DOHH2 (cell line): ENCODE measurements at regions not wholly inside any gene's neighbourhood (a gene's known extent, or its start where the extent isn't known, plus 50 kb on each side); places are given as distances from the start of the nearest gene placed in this dataset.

ENCODE experiments used
- H3F3A ChIP-seq: fragments of 200-600 bp; sonication (generic), shearing (Covaris generic); 2 replicates; pipeline ENCODE4 v1.6.0; 2016; ENCODE audit warnings: antibody characterized with exemption, mild to moderate bottlenecking; ENCODE audit not compliant: control insufficient read depth, insufficient read depth
- H3K27ac ChIP-seq: fragments of 200-600 bp; sonication (generic); 2 replicates; pipeline ENCODE4 v1.5.1; 2014; ENCODE audit warnings: low read depth, mild to moderate bottlenecking, low read length, moderate library complexity
- H3K27me3 ChIP-seq: fragments of 200-600 bp; sonication (generic); 2 replicates; pipeline ENCODE4 v1.6.1; 2014; ENCODE audit warnings: mild to moderate bottlenecking, low read length, mixed read lengths; ENCODE audit not compliant: control insufficient read depth
- H3K36me3 ChIP-seq: fragments of 200-600 bp; sonication (generic); 2 replicates; pipeline ENCODE4 v1.6.1; 2014; ENCODE audit warnings: mild to moderate bottlenecking, low read length, moderate library complexity, mixed read lengths; ENCODE audit not compliant: control insufficient read depth
- H3K4me1 ChIP-seq: fragments of 200-600 bp; sonication (generic); 2 replicates; pipeline ENCODE4 v1.6.1; 2014; ENCODE audit warnings: mild to moderate bottlenecking, low read length, mixed read lengths; ENCODE audit not compliant: control insufficient read depth
- H3K4me2 ChIP-seq: fragments of 200-600 bp; sonication (generic); 2 replicates; pipeline ENCODE4 v1.6.0; 2014; ENCODE audit warnings: mild to moderate bottlenecking, low read length, moderate library complexity
- H3K4me3 ChIP-seq: fragments of 200-600 bp; sonication (generic); 2 replicates; pipeline ENCODE4 v1.5.1; 2014; ENCODE audit warnings: mild to moderate bottlenecking, low read length, mixed read lengths
- H3K79me2 ChIP-seq: fragments of 200-600 bp; sonication (generic); 2 replicates; pipeline ENCODE4 v1.6.1; 2014; ENCODE audit warnings: mild to moderate bottlenecking, low read length, mixed read lengths; ENCODE audit not compliant: control insufficient read depth
- H3K9me2 ChIP-seq: fragments of 200-600 bp; sonication (generic); replicated peaks from 2 replicates; pipeline ENCODE4 v1.6.1; 2014; ENCODE audit warnings: mild to moderate bottlenecking, low read length, mixed read lengths; ENCODE audit not compliant: control insufficient read depth
- H3K9me3 ChIP-seq: fragments of 200-600 bp; sonication (generic); 2 replicates; pipeline ENCODE4 v1.6.1; 2014; ENCODE audit warnings: antibody characterized with exemption, low read length, mixed read lengths; ENCODE audit not compliant: control insufficient read depth, insufficient read depth
- H4K20me1 ChIP-seq: fragments of 200-600 bp; sonication (generic); 2 replicates; pipeline ENCODE4 v1.6.0; 2014; ENCODE audit warnings: low read depth, mild to moderate bottlenecking, antibody characterized with exemption, low read length, moderate library complexity; ENCODE audit not compliant: control insufficient read depth, insufficient read depth
- CTCF ChIP-seq: fragments of 200-600 bp; sonication (generic); IDR thresholded peaks from one replicate; pipeline ENCODE4 v1.5.1; 2014; ENCODE audit warnings: antibody characterized with exemption, mild to moderate bottlenecking, low read depth, low read length; ENCODE audit not compliant: poor library complexity, severe bottlenecking
- EZH2phosphoT487 ChIP-seq: fragments of 200-600 bp; sonication (generic); IDR thresholded peaks from 2 replicates; pipeline ENCODE4 v1.6.1; 2017; ENCODE audit warnings: borderline replicate concordance, mild to moderate bottlenecking, antibody characterized with exemption, low read length, moderate library complexity, mixed read lengths

DNA sequence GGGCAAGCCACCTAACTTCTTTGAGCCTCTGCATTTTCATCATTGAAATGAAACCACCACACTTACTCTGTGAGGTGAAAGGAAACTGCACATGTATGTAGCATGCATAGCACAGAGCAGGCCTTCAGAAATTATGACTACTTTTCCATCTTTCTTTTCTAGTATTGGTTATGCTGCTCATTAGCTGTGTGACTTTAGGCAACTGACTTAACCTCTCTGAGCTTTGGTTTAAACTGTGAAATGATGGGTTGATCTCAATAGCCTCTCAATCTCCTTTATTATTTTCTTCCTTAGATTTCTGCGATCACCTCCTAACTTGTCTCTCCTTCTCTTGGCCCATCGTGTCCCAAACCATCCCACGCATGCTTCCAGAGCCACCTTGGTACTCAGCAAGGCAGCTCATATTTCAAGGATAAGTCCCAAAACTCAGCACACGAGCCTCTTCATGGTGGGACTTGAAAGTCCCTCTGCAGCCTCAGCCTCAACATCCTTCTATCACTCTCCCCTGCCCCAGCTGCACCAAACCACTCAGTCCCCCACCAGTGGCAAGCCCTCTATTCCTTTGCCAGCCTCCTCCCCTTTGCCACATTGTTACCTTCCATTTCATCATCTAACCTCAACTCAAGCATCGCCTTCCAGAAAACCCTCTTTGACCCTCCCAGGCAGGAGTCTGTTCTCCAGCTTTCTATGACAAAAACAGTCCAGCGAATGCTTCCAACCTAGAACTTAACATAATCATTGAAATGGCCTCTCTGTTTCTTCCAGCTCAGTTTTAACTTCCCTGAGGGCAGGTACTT is 60.3 kb upstream of the DNAH5 start:
- no peak overlapping the region for H3K4me3 ChIP-seq
- H3K4me1 ChIP-seq, result no peaks in the 10 kb centered on the region
- no peaks in the 10 kb centered on the region for H3K36me3 ChIP-seq
- H3K4me2 ChIP-seq, result no peak overlapping the region
- H3K9me2 ChIP-seq, result no peaks in the 10 kb centered on the region
- H3K27me3 ChIP-seq, result peaks cover 11% of the 10 kb centered on the region; the same call in 1 of the 2 replicates
- TF ChIP-seq CTCF (no peak), EZH2phosphoT487 (no peak)
- H3K27ac ChIP-seq, result no peak overlapping the region
- H3K79me2 ChIP-seq, result no peaks in the 10 kb centered on the region
- no peaks in the 10 kb centered on the region for H3K9me3 ChIP-seq
- H4K20me1 ChIP-seq, result no peaks in the 10 kb centered on the region
- H3F3A ChIP-seq, result no peaks in the 10 kb centered on the region

DNA sequence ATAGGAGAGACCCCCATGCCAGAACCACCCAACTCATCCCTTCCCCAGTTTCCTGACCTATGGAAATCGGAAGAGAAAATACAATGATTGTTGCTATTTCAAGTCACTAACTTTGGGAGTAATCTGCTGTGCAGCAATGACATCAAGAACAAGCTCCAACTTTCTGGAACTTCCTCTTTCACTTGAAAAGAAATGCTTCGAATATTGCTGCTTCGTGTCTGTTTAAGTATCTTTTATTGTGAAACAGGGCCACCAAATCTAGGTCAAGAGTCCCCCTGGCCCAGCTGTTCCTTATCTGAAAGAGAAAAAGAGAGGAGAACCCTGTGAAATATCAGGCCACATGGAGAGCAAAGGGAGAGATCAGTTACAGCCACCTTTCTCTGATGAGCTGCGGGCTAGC is 59.4 kb upstream of the DNAH5 start:
- H3K4me1 ChIP-seq, result no peaks in the 10 kb centered on the region
- H3K9me3 ChIP-seq, result no peaks in the 10 kb centered on the region

DNA sequence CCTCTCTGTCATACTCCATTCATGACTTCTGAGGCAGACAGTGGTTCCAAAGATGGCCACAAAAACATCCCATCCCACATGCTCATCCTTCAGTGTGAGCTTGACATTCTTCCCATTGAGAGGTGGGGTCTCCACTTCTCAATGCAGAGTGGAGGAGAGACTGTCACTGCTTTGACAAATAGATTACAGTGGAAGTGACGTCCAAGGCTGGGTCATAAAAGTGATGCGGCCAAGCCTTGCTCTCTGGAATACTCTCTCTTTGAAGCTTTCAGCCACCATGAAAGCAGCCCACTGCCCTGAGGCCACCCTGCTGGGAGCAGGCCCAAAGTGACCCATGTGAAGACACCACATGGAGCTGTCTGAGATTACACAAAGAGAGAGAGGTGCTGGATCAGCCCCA is 59.0 kb upstream of the DNAH5 start:
- no peaks in the 10 kb centered on the region for H4K20me1 ChIP-seq
- H3K4me2 ChIP-seq, result no peak overlapping the region

More for the DNA sequence above, 59.4 kb upstream of the DNAH5 start:
- peaks cover 5% of the 10 kb centered on the region; the same call in 1 of the 2 replicates for H3K27me3 ChIP-seq
- H3K4me2 ChIP-seq, result no peak overlapping the region
- no peak overlapping the region for H3K27ac ChIP-seq
- TF ChIP-seq EZH2phosphoT487 (no peak), CTCF (no peak)
- no peaks in the 10 kb centered on the region for H4K20me1 ChIP-seq
- no peaks in the 10 kb centered on the region for H3K79me2 ChIP-seq
- no peaks in the 10 kb centered on the region for H3K36me3 ChIP-seq
- H3K9me2 ChIP-seq, result no peaks in the 10 kb centered on the region
- no peaks in the 10 kb centered on the region for H3F3A ChIP-seq
- no peak overlapping the region for H3K4me3 ChIP-seq

More for the DNA sequence above, 59.0 kb upstream of the DNAH5 start:
- Histone ChIP-seq H3K9me2 (no peaks in the 10 kb centered on the region), H3K4me1 (no peaks in the 10 kb centered on the region), H3K36me3 (no peaks in the 10 kb centered on the region), H3K27ac (no peak overlapping the region), H3K4me3 (no peak overlapping the region), H3F3A (no peaks in the 10 kb centered on the region), H3K79me2 (no peaks in the 10 kb centered on the region), H3K27me3 (peaks cover 5% of the 10 kb centered on the region; the same call in 1 of the 2 replicates), H3K9me3 (no peaks in the 10 kb centered on the region)
- TF ChIP-seq EZH2phosphoT487 (no peak), CTCF (no peak)
